AG09309 (cell line): ENCODE measurements at regions not wholly inside any gene's neighbourhood (a gene's known extent, or its start where the extent isn't known, plus 50 kb on each side); places are given as distances from the start of the nearest gene placed in this dataset.
"Not testable (repeated sequence)": the region's sequence is repeated elsewhere in the genome, so short reads cannot be mapped to it uniquely, and the experiment has no call there.

Experiments used
- DNase-seq: peaks from one replicate; pipeline ENCODE4 v3.0.0-alpha.2; 2010; ENCODE audit warnings: low read depth
- H3K4me3 ChIP-seq: 2 replicates; pipeline ENCODE4 v1.5.1; 2011; ENCODE audit warnings: mild to moderate bottlenecking, low read depth, low read length, moderate library complexity; ENCODE audit not compliant: control insufficient read depth
- CTCF ChIP-seq: IDR thresholded peaks from 2 replicates; pipeline ENCODE4 v1.5.1; 2011; ENCODE audit warnings: mild to moderate bottlenecking, low read depth, low read length, inconsistent platforms; ENCODE audit not compliant: insufficient read depth, control insufficient read depth; ENCODE audit errors: missing control alignments

GRCh38 chrX:113510586-113510985 is 670.0 kb upstream of the AMOT start:
- no peak overlapping the region for H3K4me3 ChIP-seq
- no peak for TF ChIP-seq CTCF
- no peak for DNase-seq

GRCh38 chrX:113492895-113493294 is 652.3 kb upstream of the AMOT start:
- TF ChIP-seq CTCF = no peak
- no peak overlapping the region for H3K4me3 ChIP-seq
- DNase-seq = no peak

GRCh38 chrX:113473418-113473817 is 632.8 kb upstream of the AMOT start:
- DNase-seq = no peak
- no peak overlapping the region for H3K4me3 ChIP-seq
- no peak for TF ChIP-seq CTCF

- not testable (repeated sequence) for DNase-seq, H3K4me3 ChIP-seq
Measured at GRCh38 chrX:113473015-113473414, 632.4 kb upstream of the AMOT start.

- DNase-seq = no peak
- TF ChIP-seq CTCF = no peak
- H3K4me3 ChIP-seq = no peak overlapping the region
Measured at GRCh38 chrX:113470166-113470565, 629.5 kb upstream of the AMOT start.

GRCh38 chrX:113457719-113458118 is 617.1 kb upstream of the AMOT start:
- DNase-seq = no peak
- TF ChIP-seq CTCF = no peak
- no peak overlapping the region for H3K4me3 ChIP-seq

GRCh38 chrX:113455582-113455981 is 615.0 kb upstream of the AMOT start:
- no peak for TF ChIP-seq CTCF
- DNase-seq = no peak
- H3K4me3 ChIP-seq = no peak overlapping the region
